Endodermal cell (in vitro differentiated cells): ENCODE measurements at regions not wholly inside any gene's neighbourhood (a gene's known extent, or its start where the extent isn't known, plus 50 kb on each side); places are given as distances from the start of the nearest gene placed in this dataset.

ENCODE experiments used
- DNase-seq: peaks from one replicate; pipeline ENCODE4 v3.0.0-alpha.2; 2017
- H3K27ac ChIP-seq: 2 replicates; pipeline ENCODE4 v1.5.1; 2013; ENCODE audit warnings: mild to moderate bottlenecking, low read depth, low read length, moderate library complexity
- H3K27me3 ChIP-seq: 2 replicates; pipeline ENCODE4 v1.6.1; 2013; ENCODE audit warnings: mild to moderate bottlenecking, low read length, moderate library complexity; ENCODE audit not compliant: insufficient read depth, control insufficient read depth, poor library complexity, severe bottlenecking
- H3K36me3 ChIP-seq: 2 replicates; pipeline ENCODE4 v1.7.0; 2013; ENCODE audit warnings: mild to moderate bottlenecking, low read length, moderate library complexity; ENCODE audit not compliant: control insufficient read depth, insufficient read depth
- H3K4me1 ChIP-seq: one replicate; pipeline ENCODE4 v1.7.0; 2013; ENCODE audit warnings: low read length; ENCODE audit not compliant: control insufficient read depth, insufficient read depth
- H3K4me3 ChIP-seq: 2 replicates; pipeline ENCODE4 v1.5.1; 2013; ENCODE audit warnings: mild to moderate bottlenecking, low read length, moderate library complexity
- H3K9ac ChIP-seq: 2 replicates; pipeline ENCODE4 v1.6.1; 2013; ENCODE audit warnings: mild to moderate bottlenecking, low read length, moderate library complexity; ENCODE audit not compliant: poor library complexity, severe bottlenecking; ENCODE audit errors: extremely low read depth
- H3K9me3 ChIP-seq: 2 replicates; pipeline ENCODE4 v1.6.1; 2013; ENCODE audit warnings: mild to moderate bottlenecking, low read length, moderate library complexity; ENCODE audit not compliant: control insufficient read depth
- H3K27ac Mint-ChIP-seq: 2 replicates; pipeline ENCODE4 v1.8.0; 2020; ENCODE audit warnings: mixed read lengths
- H3K27me3 Mint-ChIP-seq: 2 replicates; pipeline ENCODE4 v1.8.0; 2021; ENCODE audit warnings: mild to moderate bottlenecking, mixed read lengths; ENCODE audit not compliant: insufficient read depth
- H3K36me3 Mint-ChIP-seq: 2 replicates; pipeline ENCODE4 v1.8.0; 2020; ENCODE audit warnings: low read depth, mixed read lengths
- H3K4me1 Mint-ChIP-seq: 2 replicates; pipeline ENCODE4 v1.8.0; 2020; ENCODE audit warnings: mixed read lengths
- H3K4me3 Mint-ChIP-seq: 2 replicates; pipeline ENCODE4 v1.8.0; 2020; ENCODE audit warnings: mild to moderate bottlenecking, moderate library complexity, mixed read lengths
- H3K9me3 Mint-ChIP-seq: 2 replicates; pipeline ENCODE4 v1.8.0; 2020; ENCODE audit warnings: mild to moderate bottlenecking, mixed read lengths
- CTCF ChIP-seq: fragments of 200-600 bp; sonication (generic); conservative IDR thresholded peaks from 2 replicates; pipeline ENCODE4 v1.5.0; 2021; ENCODE audit warnings: antibody characterized with exemption, mild to moderate bottlenecking
- WGBS, 2 experiments: methylation state at CpG; one replicate each; pipeline versions ENCODE4 v1.1.5 to v1.1.7; 2013; ENCODE audit warnings: missing lambda C conversion rate in 2 of 2, mixed read lengths in 1 of 2; ENCODE audit not compliant: insufficient coverage in 1 of 2, insufficient read length in 1 of 2; 5-methylcytosine and 5-hydroxymethylcytosine counted together

GRCh38 chr3:103785537-103785936 is 1350.7 kb downstream of the ZPLD1 start:
- Mint-ChIP-seq H3K27ac (no peak overlapping the region), H3K36me3 (no peaks in the 10 kb centered on the region), H3K9me3 (no peaks in the 10 kb centered on the region), H3K4me1 (no peaks in the 10 kb centered on the region), H3K4me3 (no peak overlapping the region), H3K27me3 (no peaks in the 10 kb centered on the region)
- no peak for TF ChIP-seq CTCF
- Histone ChIP-seq H3K27ac (no peak overlapping the region), H3K4me3 (no peak overlapping the region), H3K9me3 (no peaks in the 10 kb centered on the region), H3K4me1 (no peaks in the 10 kb centered on the region), H3K9ac (no peak overlapping the region), H3K36me3 (no peaks in the 10 kb centered on the region), H3K27me3 (no peaks in the 10 kb centered on the region)
- no peak for DNase-seq
- 86% methylated on average over 1 of the region's 1 CpG; no CpG with 5 or more reads in 1 of the 2 experiments for WGBS, 2 experiments

DNA sequence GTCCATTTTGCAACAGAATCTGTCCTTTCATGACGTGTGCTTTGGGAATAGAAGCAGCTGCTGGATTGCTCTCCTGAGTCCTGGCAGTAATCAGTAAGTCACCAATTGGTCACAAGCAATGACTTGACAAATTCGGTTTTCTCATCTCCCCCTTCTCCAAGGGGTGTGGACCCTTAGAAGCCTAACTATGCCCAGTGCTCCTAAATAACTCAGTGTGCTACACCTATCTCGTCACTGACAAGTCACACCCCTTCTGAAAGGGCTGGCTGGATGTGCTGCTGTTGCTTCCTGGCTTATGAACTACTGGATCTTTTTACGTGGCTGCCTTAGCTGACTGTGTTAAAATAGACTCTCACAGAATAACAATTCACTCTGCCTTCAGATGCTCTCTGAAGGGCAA is 1351.5 kb downstream of the ZPLD1 start:
- WGBS, 2 experiments = 83% methylated on average over 3 to 4 of the region's 4 CpGs
- H3K36me3 ChIP-seq = no peaks in the 10 kb centered on the region
- H3K9me3 ChIP-seq = no peaks in the 10 kb centered on the region
- Mint-ChIP-seq H3K4me1 (no peaks in the 10 kb centered on the region), H3K27ac (peak overlapping the region; percentile 32), H3K4me3 (no peak overlapping the region), H3K9me3 (no peaks in the 10 kb centered on the region), H3K36me3 (no peaks in the 10 kb centered on the region), H3K27me3 (no peaks in the 10 kb centered on the region)
- H3K27ac ChIP-seq = no peak overlapping the region
- TF ChIP-seq CTCF = no peak
- no peaks in the 10 kb centered on the region for H3K4me1 ChIP-seq
- no peaks in the 10 kb centered on the region for H3K27me3 ChIP-seq
- peak; percentile 45 for DNase-seq
- no peak overlapping the region for H3K9ac ChIP-seq
- H3K4me3 ChIP-seq = no peak overlapping the region

DNA sequence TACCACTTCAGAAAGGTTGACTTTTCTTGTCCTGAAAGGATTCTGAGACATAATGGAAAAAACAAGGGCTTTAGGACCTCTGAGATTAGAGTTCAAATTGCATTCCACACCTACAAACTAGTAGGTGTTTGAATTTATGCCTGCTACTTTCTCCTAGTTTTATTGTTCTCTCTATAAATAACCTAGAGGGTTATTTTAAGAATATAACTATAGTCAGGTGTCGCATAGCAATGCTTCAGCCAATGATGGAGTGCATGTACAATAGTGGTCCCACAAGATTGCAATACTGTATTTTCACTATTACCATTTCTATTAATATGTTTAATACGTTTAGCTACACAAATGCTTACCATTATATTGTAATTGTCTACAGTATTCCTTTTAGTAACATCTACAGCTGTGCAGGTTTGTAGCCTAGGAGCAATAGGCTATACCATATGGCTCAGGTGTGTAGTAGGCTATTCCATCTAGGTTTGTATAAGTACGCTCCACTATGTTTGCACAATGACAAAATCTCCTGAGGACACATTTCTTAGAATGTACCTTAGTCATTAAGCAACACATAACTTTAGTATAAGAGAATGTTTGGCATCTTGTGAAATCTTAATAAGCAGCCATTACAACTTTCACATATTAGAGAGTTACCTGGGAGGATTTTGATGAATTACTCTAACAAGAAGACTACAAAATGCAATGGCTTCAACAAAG is 1352.5 kb downstream of the ZPLD1 start:
- H3K4me3 ChIP-seq = no peak overlapping the region
- H3K4me1 ChIP-seq = no peaks in the 10 kb centered on the region
- Mint-ChIP-seq H3K27me3 (no peaks in the 10 kb centered on the region), H3K4me1 (no peaks in the 10 kb centered on the region), H3K27ac (no peak overlapping the region), H3K36me3 (no peaks in the 10 kb centered on the region), H3K9me3 (no peaks in the 10 kb centered on the region), H3K4me3 (no peak overlapping the region)
- H3K27me3 ChIP-seq = no peaks in the 10 kb centered on the region
- no peak overlapping the region for H3K27ac ChIP-seq
- DNase-seq = no peak
- no peaks in the 10 kb centered on the region for H3K36me3 ChIP-seq
- H3K9ac ChIP-seq = no peak overlapping the region
- 100% methylated on average over 2 of the region's 3 CpGs; no CpG with 5 or more reads in 1 of the 2 experiments for WGBS, 2 experiments
- no peaks in the 10 kb centered on the region for H3K9me3 ChIP-seq
- TF ChIP-seq CTCF = no peak
